Ascending aorta (tissue), 2 donors: ENCODE measurements at regions not wholly inside any gene's neighbourhood (a gene's known extent, or its start where the extent isn't known, plus 50 kb on each side); places are given as distances from the start of the nearest gene placed in this dataset.

ENCODE experiments used
- DNase-seq, 2 donors: peaks; one replicate each; pipeline ENCODE4 v3.0.0-alpha.2; 2019; ENCODE audit warnings: low spot score in 2 of 2
- H3K27ac ChIP-seq, 2 donors: fragments of 200-600 bp; sonication (generic); one replicate each; pipeline ENCODE4 v1.5.1; 2016 to 2017; ENCODE audit warnings: mild to moderate bottlenecking in 1 of 2
- H3K27me3 ChIP-seq: fragments of 200-600 bp; sonication (generic); one replicate; pipeline ENCODE4 v1.5.1; 2017
- H3K36me3 ChIP-seq, 2 donors: fragments of 200-600 bp; sonication (generic); one replicate each; pipeline ENCODE4 v1.5.1; 2016
- H3K4me1 ChIP-seq, 2 donors: fragments of 200-600 bp; sonication (generic); one replicate each; pipeline ENCODE4 v1.5.1; 2016 to 2017; ENCODE audit warnings: mild to moderate bottlenecking in 1 of 2
- H3K4me3 ChIP-seq, 2 donors: fragments of 200-600 bp; sonication (generic); one replicate each; pipeline ENCODE4 v1.5.1; 2016 to 2017; ENCODE audit warnings: mild to moderate bottlenecking in 1 of 2
- H3K9me3 ChIP-seq, 2 donors: fragments of 200-600 bp; sonication (generic); one replicate each; pipeline ENCODE4 v1.5.1; 2016
- CTCF ChIP-seq, 3 experiments: fragments of 200-600 bp in 2 of 3; fragments of 450-650 bp in 1 of 3; sonication (generic) in 2 of 3; IDR thresholded peaks; one replicate each; pipeline ENCODE4 v1.5.1; 2016 to 2019; ENCODE audit warnings: antibody characterized with exemption in 3 of 3, mild to moderate bottlenecking in 1 of 3, moderate library complexity in 1 of 3
- intact Hi-C: fragments of 100-400 bp; cut with DNase I; formaldehyde crosslinking; loops from one replicate; pipeline ENCODE4 v1.15.1; 2023

- H3K36me3 ChIP-seq, result no peaks in the 10 kb centered on the region
- peak overlapping the region; percentile 16 to 19 for H3K27ac ChIP-seq
- no peak for DNase-seq
- H3K4me1 ChIP-seq, result peaks cover 0 to 26% of the 10 kb centered on the region in 2 donors
- no peaks in the 10 kb centered on the region for H3K9me3 ChIP-seq
- no peak for TF ChIP-seq CTCF (IDR thresholded peaks at IDR 0.05)
- no peak overlapping the region for H3K4me3 ChIP-seq
- no peaks in the 10 kb centered on the region for H3K27me3 ChIP-seq
- intact Hi-C loops, result no loop called here
Measured at GRCh38 chr12:20272161-20272560, 96.2 kb upstream of the PDE3A start.

GRCh38 chr12:20272801-20273200 lies 95.5 kb upstream of the PDE3A start:
- Histone ChIP-seq H3K27ac (peak overlapping the region; percentile 16 to 19), H3K4me3 (no peak overlapping the region), H3K27me3 (no peaks in the 10 kb centered on the region), H3K36me3 (no peaks in the 10 kb centered on the region), H3K4me1 (peaks cover 0 to 26% of the 10 kb centered on the region in 2 donors), H3K9me3 (no peaks in the 10 kb centered on the region)
- no peak for TF ChIP-seq CTCF (IDR thresholded peaks at IDR 0.05)
- no peak for DNase-seq
- intact Hi-C loops, result no loop called here

DNA sequence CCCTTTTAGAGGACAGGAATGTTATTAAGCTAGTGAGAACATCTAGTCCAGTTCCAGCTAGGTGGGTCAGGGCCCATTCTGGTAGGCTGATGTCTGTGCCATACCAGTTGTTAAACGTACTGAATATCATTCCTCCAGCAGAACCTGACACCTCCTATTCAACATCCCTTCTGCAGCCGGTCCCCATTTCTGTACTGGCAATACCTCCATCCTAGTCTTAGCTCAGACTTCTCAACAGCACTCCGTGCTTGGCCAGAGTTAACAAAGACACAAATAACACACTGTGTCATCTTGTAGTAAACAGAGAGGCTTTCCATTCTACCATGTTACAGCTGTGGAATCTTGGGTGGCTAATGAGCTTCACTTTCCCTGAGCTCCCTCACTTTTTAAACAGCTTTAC lies 94.3 kb upstream of the PDE3A start:
- peaks cover 0 to 26% of the 10 kb centered on the region in 2 donors for H3K4me1 ChIP-seq
- no peak overlapping the region for H3K27ac ChIP-seq
- intact Hi-C loops, result no loop called here

GRCh38 chr12:20278276-20278675 lies 90.1 kb upstream of the PDE3A start:
- DNase-seq, result no peak
- H3K4me1 ChIP-seq, result peaks cover 0 to 9% of the 10 kb centered on the region in 2 donors
- no peaks in the 10 kb centered on the region for H3K9me3 ChIP-seq
- no peak overlapping the region for H3K27ac ChIP-seq
- no peak for TF ChIP-seq CTCF (IDR thresholded peaks at IDR 0.05)
- intact Hi-C loops, result no loop called here
- H3K4me3 ChIP-seq, result no peak overlapping the region
- H3K36me3 ChIP-seq, result no peaks in the 10 kb centered on the region
- no peaks in the 10 kb centered on the region for H3K27me3 ChIP-seq

More for the DNA sequence above, 94.3 kb upstream of the PDE3A start:
- Histone ChIP-seq H3K9me3 (no peaks in the 10 kb centered on the region), H3K27me3 (no peaks in the 10 kb centered on the region), H3K4me3 (no peak overlapping the region), H3K36me3 (no peaks in the 10 kb centered on the region)
- DNase-seq, result no peak
- TF ChIP-seq CTCF (IDR thresholded peaks at IDR 0.05), result no peak

DNA sequence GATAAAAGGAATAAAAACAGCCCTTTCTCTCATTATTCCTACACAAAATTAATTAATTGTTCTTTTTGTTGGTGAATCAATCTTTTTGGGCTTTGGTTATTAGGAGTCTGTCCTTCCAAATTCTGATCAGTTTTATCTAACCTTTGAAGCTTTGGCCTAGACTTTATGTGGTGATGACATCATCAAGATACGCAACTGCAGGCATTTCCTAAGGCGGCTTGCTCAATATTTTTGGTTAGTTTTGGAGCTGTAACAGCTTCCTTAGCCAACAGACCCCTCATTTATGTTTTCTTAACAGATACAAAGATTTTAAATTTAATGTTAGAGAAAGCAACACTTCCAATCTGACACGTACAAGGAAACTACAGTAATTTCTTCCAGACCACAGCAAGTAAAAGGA lies 87.8 kb upstream of the PDE3A start:
- TF ChIP-seq CTCF (IDR thresholded peaks at IDR 0.05), result no peak
- no peaks in the 10 kb centered on the region for H3K27me3 ChIP-seq
- DNase-seq, result no peak
- no peaks in the 10 kb centered on the region for H3K36me3 ChIP-seq
- intact Hi-C loops, result no loop called here
- peak overlapping the region; percentile 59 to 63 for H3K27ac ChIP-seq
- no peak overlapping the region for H3K4me3 ChIP-seq
- H3K4me1 ChIP-seq, result no peaks in the 10 kb centered on the region
- H3K9me3 ChIP-seq, result no peaks in the 10 kb centered on the region

DNA sequence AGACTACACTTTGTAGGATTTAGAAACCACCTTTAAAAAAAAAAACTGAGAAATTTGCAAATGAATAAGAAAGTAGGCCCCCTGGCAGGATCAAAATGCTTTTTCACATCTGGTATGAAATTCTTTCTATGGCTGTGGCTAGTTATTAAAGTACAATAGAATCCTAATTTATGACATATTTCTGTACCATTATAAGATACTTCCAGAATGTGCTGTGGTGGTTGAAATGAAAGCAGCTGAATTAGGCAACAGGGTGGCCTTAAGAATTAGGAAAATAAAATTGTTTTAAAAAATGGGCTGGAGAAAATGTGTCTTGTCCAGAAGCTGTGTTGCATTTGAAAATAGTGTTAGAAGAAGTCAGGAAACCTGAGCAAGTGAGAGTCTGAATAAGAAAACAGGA lies 85.9 kb upstream of the PDE3A start:
- no peak for DNase-seq
- no peaks in the 10 kb centered on the region for H3K9me3 ChIP-seq
- H3K27ac ChIP-seq, result peak overlapping the region in 1 of 2 donors; percentile 54
- no peaks in the 10 kb centered on the region for H3K4me1 ChIP-seq
- peak overlapping the region in 1 of 2 donors; percentile 5 for H3K4me3 ChIP-seq
- TF ChIP-seq CTCF (IDR thresholded peaks at IDR 0.05), result no peak
- intact Hi-C loops, result no loop called here
- no peaks in the 10 kb centered on the region for H3K36me3 ChIP-seq
- H3K27me3 ChIP-seq, result no peaks in the 10 kb centered on the region
